Endometrial microvascular endothelial cells (primary cell): ENCODE measurements at regions not wholly inside any gene's neighbourhood (a gene's known extent, or its start where the extent isn't known, plus 50 kb on each side); places are given as distances from the start of the nearest gene placed in this dataset.

Experiments used
- in situ Hi-C: cut with HindIII; loops from 2 replicates; pipeline ENCODE4 v1.10.0; 2017; ENCODE audit warnings: low sequenced_read_pairs, low pct_unique_long_range_greater_than_20kb; ENCODE audit errors: inconsistent ontology term

DNA sequence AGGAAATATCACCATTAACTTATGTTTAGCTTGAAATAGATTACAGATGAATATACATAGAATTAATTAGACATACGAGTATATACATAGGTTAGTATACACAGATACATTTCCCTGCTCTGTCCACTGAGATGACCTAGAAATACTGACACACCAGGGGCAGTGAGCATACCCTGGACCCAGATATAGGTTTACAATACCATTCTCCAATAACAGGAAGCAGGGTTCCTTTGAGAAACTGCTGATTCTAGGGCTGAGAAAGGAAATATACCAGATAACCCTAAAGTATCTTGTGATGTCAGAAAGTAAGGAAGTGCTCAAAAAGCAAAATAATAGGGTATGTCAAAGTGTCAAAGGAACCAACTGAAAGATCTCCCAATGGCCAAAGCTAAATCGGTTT is 322.5 kb downstream of the HAO1 start:
- in situ Hi-C loops = no loop called here

DNA sequence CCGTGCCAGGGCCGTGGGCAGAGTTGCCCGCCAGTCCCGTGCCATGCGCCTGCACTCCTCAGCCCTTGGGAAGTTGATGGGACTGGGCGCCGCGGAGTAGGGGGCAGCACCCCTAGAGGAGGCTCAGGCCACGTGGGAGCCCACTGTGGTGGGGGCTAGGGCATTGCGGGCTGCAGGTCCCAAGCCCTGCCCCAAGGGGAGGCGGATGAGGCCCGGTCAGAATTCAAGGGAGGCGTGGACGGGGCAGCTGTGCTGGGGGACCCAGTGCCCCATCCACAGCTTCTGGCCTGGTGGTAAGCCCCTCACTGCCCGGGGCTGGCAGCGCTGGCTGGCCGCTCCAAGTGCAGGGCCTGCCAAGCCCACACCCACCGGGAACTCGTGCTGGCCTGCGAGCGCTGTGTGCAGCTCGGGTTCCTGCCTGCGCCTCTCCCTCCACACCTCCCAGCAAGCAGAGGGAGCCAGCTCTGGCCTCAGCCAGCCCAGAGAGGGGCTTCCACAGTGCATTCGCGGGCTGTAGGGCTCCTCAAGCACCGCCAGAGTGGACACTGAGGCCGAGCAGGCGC is 317.8 kb downstream of the HAO1 start:
- in situ Hi-C loops = no loop called here

DNA sequence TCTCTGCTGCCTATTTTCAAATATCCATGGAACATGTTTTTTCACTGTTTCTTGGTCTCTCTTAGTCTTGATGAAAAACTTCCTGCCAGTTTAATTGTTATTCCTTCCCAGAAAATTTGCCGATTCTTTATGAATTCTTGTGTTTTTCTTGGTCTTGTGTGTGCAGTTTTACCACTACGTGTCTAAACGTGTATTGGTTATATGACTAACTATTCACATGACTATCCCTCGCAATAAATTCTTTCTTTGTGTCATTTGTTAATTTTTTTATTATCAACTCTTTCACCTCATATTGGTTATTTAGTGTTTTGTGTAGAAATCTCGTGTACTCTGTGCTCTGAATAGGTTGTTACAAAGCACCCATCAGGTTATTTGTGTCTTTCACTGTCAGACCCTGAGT is 315.4 kb downstream of the HAO1 start:
- in situ Hi-C loops = no loop called here

DNA sequence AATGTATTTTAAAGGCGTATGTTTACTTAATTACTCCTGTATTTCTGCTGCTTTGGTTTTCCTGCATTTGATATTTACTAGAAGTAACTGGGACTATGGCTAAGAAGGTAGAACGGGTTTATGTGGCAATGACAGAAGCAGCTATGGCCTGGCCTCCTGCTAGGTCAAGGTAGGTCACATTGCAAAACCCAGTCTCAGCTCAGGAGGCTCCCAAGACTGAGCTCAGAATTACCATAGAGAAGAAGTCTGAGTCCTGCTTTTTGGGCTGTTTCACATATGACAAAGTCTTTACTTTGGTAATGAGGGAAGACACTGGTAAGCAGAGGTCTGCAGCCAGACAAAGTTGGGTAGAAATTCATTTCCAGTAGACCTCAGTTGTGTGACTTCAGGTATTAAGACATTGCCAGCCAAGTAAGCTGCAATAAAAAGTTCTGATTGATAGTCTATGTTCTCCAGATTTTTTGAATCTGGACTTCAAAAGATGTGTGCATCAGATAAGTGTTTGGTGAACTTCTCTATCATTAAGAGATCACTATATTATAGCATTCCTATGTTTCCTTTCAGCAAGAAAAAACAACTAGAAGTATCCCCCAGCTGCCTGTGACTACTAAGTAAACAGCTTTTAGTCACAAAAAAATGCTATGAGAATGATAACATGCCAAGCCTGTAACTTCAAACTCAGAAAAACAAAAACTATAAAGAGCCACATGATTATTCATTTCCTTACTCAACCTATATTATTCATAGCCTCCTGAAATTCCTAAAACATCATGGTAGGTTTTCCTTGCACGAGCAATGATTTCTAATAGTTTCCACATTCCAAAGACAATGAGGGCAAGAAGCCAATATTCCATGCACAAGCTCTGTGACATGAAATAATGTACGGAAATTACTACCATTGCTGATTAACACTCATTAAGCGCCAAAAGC is 312.3 kb downstream of the HAO1 start:
- in situ Hi-C loops = no loop called here

DNA sequence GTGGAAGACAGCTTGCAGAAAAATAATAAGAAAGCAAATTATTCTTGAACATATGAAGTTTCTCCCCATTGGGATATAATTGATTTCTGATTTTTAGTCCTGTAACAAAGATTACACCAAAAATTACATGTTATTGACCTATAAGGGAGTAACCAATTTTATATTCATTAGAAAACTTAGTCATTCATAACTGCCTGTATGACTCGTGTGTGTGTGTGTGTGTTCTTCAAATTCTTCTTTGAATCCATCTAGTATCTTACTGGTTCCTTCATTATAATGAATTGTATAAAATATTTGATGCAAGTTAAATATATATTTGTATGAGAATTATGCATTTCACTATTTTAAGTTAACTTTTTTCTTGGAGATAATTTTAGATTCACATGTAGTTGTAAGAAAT is 310.4 kb downstream of the HAO1 start:
- in situ Hi-C loops = no loop called here

DNA sequence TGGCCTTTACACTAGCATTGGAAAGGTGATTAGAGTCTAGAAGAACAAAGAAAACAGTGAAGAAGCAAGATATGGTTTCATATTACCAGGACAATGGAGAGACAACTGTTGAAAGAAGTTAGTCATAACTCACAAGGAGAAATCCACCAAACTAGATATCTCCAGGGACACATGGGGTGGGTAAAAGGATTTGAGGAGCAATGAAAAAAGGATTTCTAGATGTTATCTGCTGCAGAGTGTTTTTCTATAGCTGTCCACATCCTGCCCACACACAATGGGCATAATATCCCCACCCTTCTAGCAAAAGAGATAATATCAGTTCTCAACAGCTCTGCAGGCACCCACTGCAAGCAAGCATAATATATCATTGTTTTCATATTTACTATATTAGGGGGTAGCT is 303.1 kb downstream of the HAO1 start:
- in situ Hi-C loops = no loop called here

DNA sequence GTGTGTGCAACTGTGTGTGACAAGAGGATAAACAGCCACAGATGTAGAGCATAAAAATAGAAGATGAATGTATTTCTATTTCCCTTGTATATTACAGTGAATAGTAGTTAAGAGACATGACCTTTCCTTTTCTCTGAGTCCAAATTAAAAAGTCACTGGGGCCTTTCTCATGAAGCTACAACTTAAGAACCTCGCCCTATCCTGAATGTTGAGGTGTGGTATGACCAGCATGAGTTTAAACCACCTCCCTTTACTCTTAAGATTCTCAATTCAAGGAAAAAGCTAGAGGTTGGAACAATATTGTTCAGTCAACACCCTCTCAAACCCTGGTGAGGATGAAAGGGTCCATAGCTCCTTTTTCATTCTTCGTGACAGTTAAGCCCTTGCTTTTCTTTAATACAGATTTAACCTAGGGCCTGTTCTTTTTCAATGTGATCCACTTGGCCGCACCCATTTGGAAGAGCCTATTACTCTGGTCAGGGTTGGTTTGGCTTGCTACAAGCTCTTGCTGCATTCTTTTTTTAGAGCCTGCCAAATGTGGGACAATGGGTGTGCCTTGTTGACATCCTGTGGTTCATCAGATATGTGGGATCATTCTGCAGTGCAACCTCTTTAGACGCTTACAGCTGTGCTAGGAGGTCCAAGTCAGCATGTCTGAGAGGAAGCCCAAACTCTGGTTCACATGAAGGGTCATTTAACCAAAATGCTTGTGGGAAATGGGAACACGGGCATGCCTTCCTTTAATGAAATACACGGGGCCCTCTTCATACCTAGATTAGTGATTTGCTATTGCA is 290.0 kb downstream of the HAO1 start:
- in situ Hi-C loops = no loop called here

DNA sequence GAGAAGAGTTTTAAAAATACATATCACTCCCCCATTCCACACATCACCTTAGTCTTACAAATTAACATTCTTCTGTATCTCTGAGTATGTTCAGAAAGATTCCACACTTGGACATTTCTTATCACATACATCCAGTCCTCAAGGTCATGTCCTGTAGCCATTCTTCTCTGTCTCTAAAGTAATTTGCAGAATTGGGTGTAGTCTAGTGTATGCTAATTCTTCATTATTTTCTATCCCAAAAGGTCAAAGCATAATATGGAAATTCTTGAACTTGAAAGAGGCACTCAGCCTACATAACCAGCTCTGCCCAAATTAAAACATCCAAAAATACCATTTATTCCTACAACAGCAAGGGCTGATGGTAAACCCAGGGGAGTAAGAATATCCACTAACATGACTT is 286.0 kb downstream of the HAO1 start:
- in situ Hi-C loops = no loop called here

DNA sequence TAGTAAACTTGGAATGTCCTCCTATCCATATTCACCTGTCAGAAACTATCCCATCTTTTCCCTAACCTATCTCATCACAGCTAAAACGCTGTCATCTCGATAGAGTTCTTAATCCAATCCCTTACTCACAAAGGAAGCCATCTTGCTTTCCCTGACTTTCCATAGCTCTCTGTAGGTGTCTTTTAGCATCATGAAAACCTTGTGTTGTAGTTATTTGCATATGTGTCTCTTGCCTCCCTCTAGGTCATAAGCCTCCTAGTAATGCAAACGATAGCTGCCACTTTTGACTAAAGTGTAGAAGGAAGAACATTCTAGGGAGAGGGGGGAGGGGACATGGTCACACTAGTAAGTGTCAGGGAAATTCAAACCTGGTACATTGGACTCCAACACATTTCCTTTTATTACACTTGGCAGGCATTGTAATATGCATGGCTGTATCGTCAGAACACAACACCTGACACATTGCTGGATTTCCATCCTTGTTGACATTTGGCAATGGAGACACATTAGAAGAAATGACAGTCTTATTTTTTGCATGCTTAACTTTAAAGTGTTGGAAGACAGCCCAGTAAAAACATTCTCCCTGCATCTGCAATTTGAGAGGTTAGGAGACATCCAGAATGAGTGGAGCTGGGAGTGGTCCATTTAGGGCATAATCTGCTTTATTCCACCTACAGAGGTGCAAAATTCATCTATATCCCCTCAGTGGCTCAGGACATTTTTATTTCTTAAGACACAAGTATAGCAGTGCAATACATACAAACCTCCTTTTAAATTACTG is 283.4 kb downstream of the HAO1 start:
- in situ Hi-C loops = no loop called here

DNA sequence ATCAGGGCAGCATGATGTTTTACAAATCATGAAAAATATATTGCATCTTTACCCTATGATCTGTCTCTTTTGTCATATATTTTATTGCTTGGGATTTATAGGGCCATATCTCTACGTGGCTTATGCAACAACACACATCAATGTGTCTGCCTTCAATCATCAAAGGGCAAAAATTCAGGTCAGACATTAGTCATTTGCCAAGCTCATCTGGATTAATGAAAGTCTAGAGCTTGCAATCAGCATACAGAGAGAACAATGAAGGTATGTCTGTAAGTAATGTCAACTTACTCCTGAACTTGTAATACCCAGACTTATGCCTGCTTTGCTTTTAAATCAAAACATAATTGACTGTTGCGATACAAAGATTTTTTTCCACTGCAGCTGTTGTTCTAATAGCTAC is 282.7 kb downstream of the HAO1 start:
- in situ Hi-C loops = no loop called here

DNA sequence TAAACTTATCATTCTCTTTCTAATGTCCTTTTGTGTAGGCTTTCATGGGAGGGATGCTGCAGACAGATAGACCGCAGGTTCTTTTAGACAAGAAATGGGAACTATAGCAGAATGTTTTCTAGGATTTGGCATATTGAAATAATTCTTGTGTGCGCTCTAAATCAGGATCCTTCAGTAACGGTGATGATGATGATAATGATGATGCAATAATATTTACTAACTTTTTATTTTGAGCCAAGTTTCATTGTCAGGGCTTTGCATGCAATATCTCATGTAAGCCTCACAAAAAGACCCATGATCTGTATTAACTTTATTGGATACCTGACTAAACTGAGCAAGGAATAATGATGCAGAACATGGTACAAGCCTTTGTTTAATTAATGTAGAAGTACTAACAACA is 280.1 kb downstream of the HAO1 start:
- in situ Hi-C loops = no loop called here

DNA sequence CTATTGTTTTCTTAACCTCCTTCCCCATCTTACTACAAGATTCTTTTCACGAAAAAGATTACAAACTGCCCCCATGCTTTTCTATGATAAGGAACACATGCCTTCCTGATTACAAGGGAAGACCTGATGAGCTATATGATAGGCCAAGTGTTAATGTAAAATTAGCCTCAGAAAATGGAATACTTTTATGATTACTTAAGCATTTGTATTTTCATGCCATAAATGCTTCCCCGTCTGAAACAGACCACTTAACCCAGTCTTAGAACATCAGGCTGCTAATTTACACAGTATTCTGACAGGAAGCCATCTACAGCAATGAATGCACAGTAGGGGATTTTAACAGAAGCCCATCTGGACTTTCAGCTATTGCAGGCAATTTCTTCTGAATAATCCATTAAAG is 274.9 kb downstream of the HAO1 start:
- in situ Hi-C loops = no loop called here

DNA sequence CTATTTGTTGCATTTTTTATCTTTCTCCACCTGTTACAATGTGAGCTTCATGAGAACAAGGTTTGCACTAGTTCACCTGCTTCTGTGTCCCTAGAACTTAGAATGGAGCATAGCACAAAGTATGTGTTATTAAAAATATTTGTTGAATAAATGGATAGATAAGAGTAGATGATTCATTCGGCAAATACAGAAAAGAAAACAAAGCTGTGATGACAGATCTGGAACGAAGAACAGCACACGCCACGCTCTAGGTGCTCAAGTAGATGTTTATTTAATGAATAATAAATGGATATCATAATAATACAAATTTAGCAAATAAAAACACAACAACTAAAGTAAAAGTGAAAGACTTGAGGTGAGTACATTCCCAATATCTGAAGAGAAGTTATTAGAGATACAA is 273.1 kb downstream of the HAO1 start:
- in situ Hi-C loops = no loop called here

DNA sequence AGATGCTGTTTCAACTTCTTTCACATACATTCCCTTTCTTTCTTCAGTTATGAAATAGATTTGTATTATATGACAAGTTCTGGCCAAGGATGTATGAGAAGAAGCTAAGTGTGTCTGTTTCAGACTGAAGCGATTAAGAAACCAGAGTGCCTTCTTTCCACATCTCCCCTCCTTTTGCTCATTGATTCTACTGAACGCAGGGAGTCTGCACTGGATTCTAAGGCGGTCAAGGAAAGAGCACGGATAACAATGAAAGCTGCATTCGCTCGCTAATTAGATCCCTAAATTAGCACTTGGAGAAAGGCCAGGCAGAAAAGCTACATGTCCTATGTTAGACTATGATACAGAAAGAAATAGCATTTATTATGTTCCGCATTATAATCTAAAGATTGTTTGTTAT is 267.7 kb downstream of the HAO1 start:
- in situ Hi-C loops = no loop called here

DNA sequence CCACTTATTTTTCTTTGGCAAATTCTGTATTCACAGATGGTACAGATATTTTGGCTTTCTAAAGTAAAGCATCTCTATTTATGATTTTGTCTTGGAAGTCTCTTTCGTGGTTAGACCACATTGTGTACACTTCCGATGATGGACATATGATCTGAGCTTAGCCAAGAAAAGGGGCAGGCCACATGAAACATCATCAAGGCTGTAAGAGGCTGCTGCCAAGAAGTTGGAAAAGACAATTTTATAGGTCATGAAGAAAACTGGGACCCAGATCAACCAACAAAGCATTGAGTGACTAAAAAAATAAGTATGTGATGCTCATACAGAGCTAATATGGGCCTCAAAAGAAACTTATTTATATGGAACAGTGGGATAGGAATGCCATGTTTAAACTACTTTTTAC is 266.4 kb downstream of the HAO1 start:
- in situ Hi-C loops = no loop called here

DNA sequence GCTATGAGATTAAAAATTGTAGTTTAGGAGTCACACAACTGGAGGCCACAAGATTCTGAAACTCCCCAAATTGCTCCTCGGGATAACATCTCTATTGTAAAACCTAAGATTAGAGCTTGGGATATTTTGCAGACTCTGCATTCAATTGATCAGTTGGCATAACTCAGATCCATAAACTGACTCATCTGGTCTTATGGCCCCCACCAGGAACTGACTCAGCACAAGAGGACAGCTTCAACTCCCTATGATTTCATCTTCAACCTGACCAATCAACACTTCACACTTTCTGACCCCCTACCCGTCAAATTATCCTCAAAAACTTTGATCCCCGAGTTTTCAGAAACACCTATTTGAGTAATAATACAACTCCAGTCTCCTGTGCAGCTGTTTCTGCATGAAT is 257.3 kb downstream of the HAO1 start:
- in situ Hi-C loops = no loop called here

DNA sequence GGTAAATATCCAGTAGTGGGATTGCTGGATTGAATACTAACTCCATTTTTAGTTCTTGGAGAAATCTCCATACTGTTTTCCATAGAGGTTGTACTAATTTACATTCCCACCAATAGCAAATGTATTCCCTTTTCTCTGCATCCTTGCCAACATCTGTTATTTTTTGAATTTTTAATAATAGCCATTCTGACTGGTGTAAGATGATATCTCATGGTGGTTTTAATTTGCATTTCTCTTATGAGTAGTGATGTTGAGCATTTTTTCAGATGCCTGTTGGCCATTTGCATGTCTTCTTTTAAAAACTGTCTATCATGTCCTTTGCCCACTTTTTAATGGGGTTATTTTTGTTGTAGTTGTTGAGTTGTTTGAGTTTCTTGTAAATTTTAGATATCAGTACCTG is 253.2 kb downstream of the HAO1 start:
- in situ Hi-C loops = no loop called here

DNA sequence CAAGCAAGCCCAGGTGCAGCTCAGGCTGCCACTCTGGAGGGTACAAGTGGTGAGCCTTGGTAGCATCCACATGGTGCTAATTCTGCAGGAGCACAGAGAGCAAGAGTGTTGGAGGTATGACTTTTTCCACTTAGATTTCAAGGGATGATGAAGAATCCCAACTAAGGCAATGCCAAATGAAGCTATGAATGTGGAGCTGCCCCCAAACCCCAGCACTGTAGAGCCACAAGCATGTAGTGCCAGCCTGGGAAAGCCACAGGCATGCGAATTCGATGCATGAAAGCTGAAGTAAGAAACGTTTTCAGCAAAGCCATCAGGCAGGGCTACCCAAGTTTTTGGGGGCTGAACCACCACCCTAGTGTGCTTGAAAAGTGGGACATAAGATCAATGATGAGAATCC is 251.1 kb downstream of the HAO1 start:
- in situ Hi-C loops = no loop called here

DNA sequence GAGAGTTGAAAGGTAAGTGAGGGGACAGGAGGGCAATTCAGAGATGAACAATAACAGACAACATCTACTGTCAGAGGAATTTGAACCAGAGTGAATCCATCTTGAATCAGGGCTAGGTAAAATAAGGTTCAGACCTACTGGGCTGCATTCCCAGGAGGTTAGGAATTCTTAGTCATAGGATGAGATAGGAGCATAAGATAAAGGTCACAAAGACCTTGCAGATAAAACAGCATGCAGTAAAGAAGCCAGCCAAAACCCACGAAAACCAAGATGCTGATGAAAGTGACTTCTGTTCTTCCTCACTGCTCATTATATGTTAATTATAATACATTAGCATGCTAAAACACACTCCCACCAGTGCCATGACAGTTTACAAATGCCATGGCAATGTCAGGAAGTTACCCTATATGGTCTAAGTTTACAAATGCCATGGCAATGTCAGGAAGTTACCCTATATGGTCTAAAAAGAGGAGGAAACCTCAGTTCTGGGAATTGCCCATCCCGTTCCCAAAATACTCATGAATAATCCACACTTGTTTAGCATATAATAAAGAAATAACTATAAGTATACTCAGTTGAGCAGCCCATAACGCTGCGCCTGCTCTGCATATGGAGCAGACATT is 248.5 kb downstream of the HAO1 start:
- in situ Hi-C loops = no loop called here
